Lower lobe of right lung (tissue), 2 donors: ENCODE measurements at regions not wholly inside any gene's neighbourhood (a gene's known extent, or its start where the extent isn't known, plus 50 kb on each side); places are given as distances from the start of the nearest gene placed in this dataset.
A peak's percentile ranks its signal among the peaks of the same experiment; 100 is the strongest.

Experiments
- ATAC-seq, 2 donors: fragments of 200-7000 bp; cut with Tn5 transposase; one replicate each; pipeline ENCODE4 v1.9.1; 2020 to 2022; ENCODE audit warnings: mild to moderate bottlenecking in 2 of 2, moderate library complexity in 2 of 2
- DNase-seq: peaks from one replicate; pipeline ENCODE4 v3.0.0-alpha.2; 2020
- H3K27ac ChIP-seq: fragments of 200-600 bp; one replicate; pipeline ENCODE4 v1.8.0; 2022
- H3K27me3 ChIP-seq: fragments of 200-600 bp; one replicate; pipeline ENCODE4 v1.8.0; 2022; ENCODE audit warnings: low read depth
- H3K36me3 ChIP-seq: fragments of 200-600 bp; one replicate; pipeline ENCODE4 v1.8.0; 2022; ENCODE audit warnings: mild to moderate bottlenecking
- H3K4me1 ChIP-seq: fragments of 200-600 bp; one replicate; pipeline ENCODE4 v1.8.0; 2022
- H3K4me3 ChIP-seq: fragments of 200-600 bp; one replicate; pipeline ENCODE4 v1.8.0; 2022; ENCODE audit warnings: mild to moderate bottlenecking
- H3K9me3 ChIP-seq: fragments of 200-600 bp; one replicate; pipeline ENCODE4 v1.8.0; 2022
- intact Hi-C: fragments of 100-400 bp; cut with DNase I; formaldehyde crosslinking; loops from one replicate; pipeline ENCODE4 v1.11.0; 2022
- TF ChIP-seq, protein P1 (sequence below): fragments of 200-600 bp; IDR thresholded peaks from one replicate; pipeline ENCODE4 v1.8.0; 2022; ENCODE audit warnings: antibody characterized with exemption, mild to moderate bottlenecking
- donor health status: DM: no; HTN: yes; CAD: no; lungs with severe emphysema.

DNA sequence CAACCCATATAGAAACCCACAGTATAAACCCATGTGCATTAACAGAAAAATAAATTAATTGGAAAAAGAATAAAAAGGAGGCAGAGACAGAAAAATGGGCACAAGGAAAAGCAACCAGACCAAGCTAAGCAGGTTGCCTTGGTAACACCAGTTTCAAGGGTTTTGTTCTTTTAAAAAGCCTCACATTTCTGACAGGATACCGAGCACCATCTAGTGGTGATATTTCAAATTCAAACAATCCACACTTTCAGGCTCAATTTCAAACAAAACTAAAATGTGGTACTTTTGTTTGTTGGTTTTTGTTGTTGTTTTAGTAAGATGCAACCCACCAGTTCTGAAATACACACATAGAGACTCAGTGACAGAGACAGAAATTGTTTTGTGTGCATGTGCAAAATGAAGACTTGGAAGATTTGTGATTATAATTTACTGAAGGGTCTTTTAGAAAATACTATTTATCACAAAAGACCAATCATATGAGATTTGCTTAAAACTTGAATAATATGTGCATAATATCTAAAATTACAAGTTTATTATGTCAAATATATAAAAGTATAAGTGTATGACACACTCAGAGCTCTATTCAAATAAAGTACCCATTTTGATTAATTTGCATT lies 318.2 kb downstream of the SLCO4C1 start:
- DNase-seq: no peak
- Histone ChIP-seq H3K27me3 (no peaks in the 10 kb centered on the region), H3K27ac (no peak overlapping the region), H3K36me3 (no peaks in the 10 kb centered on the region), H3K9me3 (no peaks in the 10 kb centered on the region), H3K4me3 (no peak overlapping the region), H3K4me1 (no peaks in the 10 kb centered on the region)
- peak; percentile 74 to 87 for ATAC-seq
- TF ChIP-seq, protein P1, sequence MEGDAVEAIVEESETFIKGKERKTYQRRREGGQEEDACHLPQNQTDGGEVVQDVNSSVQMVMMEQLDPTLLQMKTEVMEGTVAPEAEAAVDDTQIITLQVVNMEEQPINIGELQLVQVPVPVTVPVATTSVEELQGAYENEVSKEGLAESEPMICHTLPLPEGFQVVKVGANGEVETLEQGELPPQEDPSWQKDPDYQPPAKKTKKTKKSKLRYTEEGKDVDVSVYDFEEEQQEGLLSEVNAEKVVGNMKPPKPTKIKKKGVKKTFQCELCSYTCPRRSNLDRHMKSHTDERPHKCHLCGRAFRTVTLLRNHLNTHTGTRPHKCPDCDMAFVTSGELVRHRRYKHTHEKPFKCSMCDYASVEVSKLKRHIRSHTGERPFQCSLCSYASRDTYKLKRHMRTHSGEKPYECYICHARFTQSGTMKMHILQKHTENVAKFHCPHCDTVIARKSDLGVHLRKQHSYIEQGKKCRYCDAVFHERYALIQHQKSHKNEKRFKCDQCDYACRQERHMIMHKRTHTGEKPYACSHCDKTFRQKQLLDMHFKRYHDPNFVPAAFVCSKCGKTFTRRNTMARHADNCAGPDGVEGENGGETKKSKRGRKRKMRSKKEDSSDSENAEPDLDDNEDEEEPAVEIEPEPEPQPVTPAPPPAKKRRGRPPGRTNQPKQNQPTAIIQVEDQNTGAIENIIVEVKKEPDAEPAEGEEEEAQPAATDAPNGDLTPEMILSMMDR: peak; percentile 53
- intact Hi-C loops: no loop called here

DNA sequence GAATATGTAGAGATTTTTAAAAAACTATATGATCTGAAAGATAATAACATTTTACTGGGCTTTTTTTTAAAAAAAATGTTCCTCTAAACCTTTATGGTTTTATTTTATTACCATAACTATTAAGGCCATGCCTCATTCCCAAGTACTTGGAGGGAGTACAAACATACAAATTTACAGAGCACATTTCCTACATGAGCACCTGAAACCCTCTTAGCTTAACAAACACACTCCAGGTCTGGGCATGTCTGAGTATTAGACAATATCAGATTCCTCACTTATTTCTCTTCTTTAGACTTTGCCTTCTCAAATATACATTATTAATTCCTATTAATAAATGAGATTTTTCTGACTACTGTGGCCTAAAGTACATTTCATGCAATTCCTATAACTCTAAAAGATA lies 319.2 kb downstream of the SLCO4C1 start:
- TF ChIP-seq, protein P1: no peak

DNA sequence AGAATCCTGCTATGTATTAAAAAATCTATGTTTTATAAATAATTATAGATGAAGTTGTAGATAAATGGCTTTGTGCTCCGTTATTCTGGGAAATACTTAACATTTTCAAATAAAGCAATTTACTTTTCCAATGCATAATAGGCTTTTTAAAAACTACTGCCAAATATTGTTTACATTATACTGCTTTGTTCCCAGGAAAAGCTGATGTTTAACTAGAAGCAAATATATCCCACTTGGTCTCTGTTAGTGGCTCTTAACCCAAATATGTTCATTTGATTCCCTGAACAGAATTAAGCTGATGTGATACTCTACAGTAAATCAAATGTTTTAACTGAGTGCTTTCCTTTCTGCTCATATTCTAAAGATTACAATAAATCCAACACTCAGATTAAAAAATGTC lies 326.3 kb downstream of the SLCO4C1 start:
- DNase-seq: no peak
- Histone ChIP-seq H3K27ac (no peak overlapping the region), H3K4me3 (no peak overlapping the region), H3K27me3 (no peaks in the 10 kb centered on the region), H3K9me3 (no peaks in the 10 kb centered on the region), H3K36me3 (no peaks in the 10 kb centered on the region), H3K4me1 (no peaks in the 10 kb centered on the region)
- TF ChIP-seq, protein P1: no peak
- no peak for ATAC-seq
- intact Hi-C loops: no loop called here

More for the DNA sequence above, 319.2 kb downstream of the SLCO4C1 start:
- no peaks in the 10 kb centered on the region for H3K27me3 ChIP-seq
- no peaks in the 10 kb centered on the region for H3K9me3 ChIP-seq
- no peak overlapping the region for H3K4me3 ChIP-seq
- intact Hi-C loops: no loop called here
- no peaks in the 10 kb centered on the region for H3K4me1 ChIP-seq
- no peaks in the 10 kb centered on the region for H3K36me3 ChIP-seq
- ATAC-seq: peak; percentile 72 to 90
- DNase-seq: no peak
- H3K27ac ChIP-seq: no peak overlapping the region

DNA sequence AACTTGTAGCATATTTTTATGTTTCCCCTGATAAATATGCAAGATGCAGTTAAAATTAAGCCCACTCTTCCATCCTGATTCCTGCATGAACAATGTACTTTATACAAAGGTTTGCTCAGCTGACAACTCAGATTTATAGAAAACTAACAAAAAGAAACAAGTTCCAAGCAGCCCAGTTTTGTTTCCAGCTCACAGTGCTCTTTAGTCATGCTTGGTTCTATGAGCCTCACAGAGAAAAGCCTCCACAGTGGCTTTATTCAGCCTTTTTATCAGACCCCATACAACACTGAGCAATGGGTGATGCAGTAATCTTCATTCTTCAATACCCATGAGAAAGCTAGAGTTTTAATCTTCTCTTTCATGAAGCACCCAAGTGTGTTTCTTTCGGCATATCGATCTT lies 329.6 kb downstream of the SLCO4C1 start:
- H3K27ac ChIP-seq: no peak overlapping the region
- DNase-seq (no peak), ATAC-seq (no peak)
- H3K36me3 ChIP-seq: no peaks in the 10 kb centered on the region
- H3K4me3 ChIP-seq: no peak overlapping the region
- H3K27me3 ChIP-seq: no peaks in the 10 kb centered on the region
- H3K9me3 ChIP-seq: no peaks in the 10 kb centered on the region
- intact Hi-C loops: no loop called here
- TF ChIP-seq, protein P1: no peak
- H3K4me1 ChIP-seq: no peaks in the 10 kb centered on the region

DNA sequence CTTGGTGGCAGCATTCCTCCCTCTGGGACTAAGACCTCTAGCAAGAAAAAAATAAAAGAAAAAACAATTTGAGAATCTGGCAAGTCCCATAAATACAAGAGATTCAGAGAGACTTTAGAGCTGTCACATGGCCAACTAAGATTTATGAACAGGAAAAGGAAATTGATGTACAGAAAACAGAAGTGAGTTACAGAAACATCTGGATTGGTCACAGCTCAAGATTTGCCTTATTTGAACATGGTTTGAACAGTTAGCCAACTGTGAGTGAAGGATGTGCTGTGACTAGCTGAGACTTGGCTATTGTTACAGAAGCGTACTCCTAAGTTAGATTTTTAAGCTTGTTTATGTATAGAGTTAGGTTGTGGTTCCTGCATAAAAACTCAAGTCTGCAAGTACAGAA lies 340.2 kb downstream of the SLCO4C1 start:
- Histone ChIP-seq H3K27me3 (no peaks in the 10 kb centered on the region), H3K36me3 (no peaks in the 10 kb centered on the region), H3K4me3 (no peak overlapping the region), H3K4me1 (no peaks in the 10 kb centered on the region), H3K27ac (no peak overlapping the region), H3K9me3 (no peaks in the 10 kb centered on the region)
- intact Hi-C loops: no loop called here
- ATAC-seq: no peak
- DNase-seq: no peak
- TF ChIP-seq, protein P1: no peak

DNA sequence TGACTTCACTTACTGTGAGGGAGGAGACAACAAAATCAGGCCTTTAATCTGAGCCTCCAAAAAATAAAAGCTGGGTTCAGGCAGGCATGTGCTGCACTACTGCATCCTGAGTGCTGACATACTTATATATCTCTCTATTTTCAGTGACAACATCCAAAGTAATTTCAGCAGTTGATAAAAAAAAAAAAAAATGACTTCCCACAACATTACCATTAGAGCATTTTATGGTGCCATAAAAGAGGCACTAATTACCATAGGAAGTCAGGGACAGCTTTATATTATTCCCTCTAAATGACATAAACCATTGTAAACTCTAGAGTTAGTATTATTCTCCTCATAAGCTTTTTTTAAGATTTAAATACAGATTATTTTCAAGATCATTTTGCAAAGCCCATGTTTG lies 346.1 kb downstream of the SLCO4C1 start:
- Histone ChIP-seq H3K27me3 (no peaks in the 10 kb centered on the region), H3K4me3 (no peak overlapping the region), H3K36me3 (no peaks in the 10 kb centered on the region), H3K27ac (no peak overlapping the region), H3K4me1 (no peaks in the 10 kb centered on the region), H3K9me3 (no peaks in the 10 kb centered on the region)
- intact Hi-C loops: no loop called here
- TF ChIP-seq, protein P1: no peak
- DNase-seq (no peak), ATAC-seq (no peak)
